ENCODE measurements at regions not wholly inside any gene's neighbourhood (a gene's known extent, or its start where the extent isn't known, plus 50 kb on each side); places are given as distances from the start of the nearest gene placed in this dataset.
A peak's percentile ranks its signal among the peaks of the same experiment; 100 is the strongest.
"Not testable (repeated sequence)": the region's sequence is repeated elsewhere in the genome, so short reads cannot be mapped to it uniquely, and the experiment has no call there.

- peaks cover 20% of the 10 kb centered on the region for H3K4me1 ChIP-seq (ENCODE audit: control insufficient read depth, insufficient read depth, low read length)
- no peaks in the 10 kb centered on the region for H3K36me3 ChIP-seq (ENCODE audit: control insufficient read depth, insufficient read depth, low read length)
- H3K27ac ChIP-seq (ENCODE audit: low read depth, low read length) = no peak overlapping the region
- no peak overlapping the region for H3K9ac ChIP-seq (ENCODE audit: low read depth, low read length)
- no peaks in the 10 kb centered on the region for H3K9me3 ChIP-seq (ENCODE audit: control insufficient read depth, insufficient read depth, low read length)
- H3K27me3 ChIP-seq (ENCODE audit: control insufficient read depth, insufficient read depth, low read length) = no peaks in the 10 kb centered on the region
- no peak overlapping the region for H3K4me3 ChIP-seq (ENCODE audit: low read depth, low read length)
These were observed 430.8 kb upstream of the TNC start for GRCh38 chr9:115548609-115549260.

DNA sequence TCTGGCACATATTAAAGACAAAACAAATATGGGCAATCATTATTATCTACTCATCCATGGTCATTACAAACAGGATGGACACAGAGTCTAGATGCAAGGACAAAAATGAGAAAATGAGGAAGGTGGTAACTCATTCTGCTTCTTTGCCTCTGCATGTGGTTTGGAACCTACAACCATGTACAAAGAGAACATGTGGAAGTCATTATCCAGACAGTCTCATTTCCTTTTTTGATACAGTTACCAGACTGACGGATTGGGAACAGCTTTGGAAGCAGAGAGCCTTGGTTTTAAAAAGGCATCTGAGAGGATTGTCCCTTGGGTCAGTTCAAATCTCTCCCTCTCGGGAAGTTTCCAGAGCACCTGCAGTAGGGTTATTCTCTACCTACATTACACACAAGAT, 433.4 kb upstream of the TNC start:
- Histone ChIP-seq H3K9ac (ENCODE audit: low read depth, low read length) (no peak overlapping the region), H3K36me3 (ENCODE audit: control insufficient read depth, insufficient read depth, low read length) (no peaks in the 10 kb centered on the region), H3K4me1 (ENCODE audit: control insufficient read depth, insufficient read depth, low read length) (peaks cover 20% of the 10 kb centered on the region), H3K27me3 (ENCODE audit: control insufficient read depth, insufficient read depth, low read length) (no peaks in the 10 kb centered on the region), H3K27ac (ENCODE audit: low read depth, low read length) (no peak overlapping the region), H3K4me3 (ENCODE audit: low read depth, low read length) (no peak overlapping the region), H3K9me3 (ENCODE audit: control insufficient read depth, insufficient read depth, low read length) (peaks cover 14% of the 10 kb centered on the region)

- Histone ChIP-seq H3K36me3 (ENCODE audit: control insufficient read depth, insufficient read depth, low read length) (no peaks in the 10 kb centered on the region), H3K9me3 (ENCODE audit: control insufficient read depth, insufficient read depth, low read length) (peaks cover 20% of the 10 kb centered on the region), H3K4me1 (ENCODE audit: control insufficient read depth, insufficient read depth, low read length) (peaks cover 20% of the 10 kb centered on the region), H3K27ac (ENCODE audit: low read depth, low read length) (peak overlapping the region; percentile 43), H3K4me3 (ENCODE audit: low read depth, low read length) (peak overlapping the region; percentile 24; the same call in 1 of the 2 replicates), H3K27me3 (ENCODE audit: control insufficient read depth, insufficient read depth, low read length) (no peaks in the 10 kb centered on the region), H3K9ac (ENCODE audit: low read depth, low read length) (no peak overlapping the region)
These were observed 435.3 kb upstream of the TNC start for GRCh38 chr9:115553060-115553773.

DNA sequence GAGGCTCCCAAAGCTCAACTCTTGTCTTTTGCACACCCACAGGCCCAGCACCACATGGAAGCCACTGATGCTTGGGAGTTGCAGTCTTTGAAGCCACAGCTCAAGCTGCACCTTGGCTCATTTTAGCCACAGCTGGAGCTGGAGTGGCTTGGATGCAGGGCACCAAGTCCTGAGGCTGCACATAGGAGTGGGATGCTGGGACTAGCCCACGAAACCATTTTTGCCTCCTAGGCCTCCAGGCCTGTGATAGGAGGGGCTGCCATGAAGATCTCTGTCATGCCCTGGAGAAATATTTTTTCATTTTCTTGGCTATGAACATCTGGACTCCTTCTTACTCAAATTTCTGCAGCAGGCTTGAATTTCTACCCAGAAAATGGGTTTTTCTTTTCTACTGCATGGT, 438.5 kb upstream of the TNC start:
- Histone ChIP-seq H3K4me1 (ENCODE audit: control insufficient read depth, insufficient read depth, low read length) (peaks cover 20% of the 10 kb centered on the region), H3K9ac (ENCODE audit: low read depth, low read length) (no peak overlapping the region), H3K27ac (ENCODE audit: low read depth, low read length) (no peak overlapping the region), H3K9me3 (ENCODE audit: control insufficient read depth, insufficient read depth, low read length) (peaks cover 20% of the 10 kb centered on the region), H3K27me3 (ENCODE audit: control insufficient read depth, insufficient read depth, low read length) (no peaks in the 10 kb centered on the region), H3K4me3 (ENCODE audit: low read depth, low read length) (no peak overlapping the region), H3K36me3 (ENCODE audit: control insufficient read depth, insufficient read depth, low read length) (no peaks in the 10 kb centered on the region)

GRCh38 chr9:115575147-115575546, 457.2 kb upstream of the TNC start:
- no peaks in the 10 kb centered on the region for H3K9me3 ChIP-seq (ENCODE audit: control insufficient read depth, insufficient read depth, low read length)
- no peaks in the 10 kb centered on the region for H3K36me3 ChIP-seq (ENCODE audit: control insufficient read depth, insufficient read depth, low read length)
- H3K4me3 ChIP-seq (ENCODE audit: low read depth, low read length) = no peak overlapping the region
- H3K27ac ChIP-seq (ENCODE audit: low read depth, low read length) = no peak overlapping the region
- H3K4me1 ChIP-seq (ENCODE audit: control insufficient read depth, insufficient read depth, low read length) = no peaks in the 10 kb centered on the region
- H3K9ac ChIP-seq (ENCODE audit: low read depth, low read length) = no peak overlapping the region
- H3K27me3 ChIP-seq (ENCODE audit: control insufficient read depth, insufficient read depth, low read length) = no peaks in the 10 kb centered on the region

- not testable (repeated sequence) for H3K9ac ChIP-seq (ENCODE audit: low read depth, low read length); H3K27me3 ChIP-seq (ENCODE audit: control insufficient read depth, insufficient read depth, low read length); H3K27ac ChIP-seq (ENCODE audit: low read depth, low read length); H3K9me3 ChIP-seq (ENCODE audit: control insufficient read depth, insufficient read depth, low read length); H3K36me3 ChIP-seq (ENCODE audit: control insufficient read depth, insufficient read depth, low read length); H3K4me1 ChIP-seq (ENCODE audit: control insufficient read depth, insufficient read depth, low read length); H3K4me3 ChIP-seq (ENCODE audit: low read depth, low read length)
These were observed 467.5 kb upstream of the TNC start for GRCh38 chr9:115585458-115585857.

DNA sequence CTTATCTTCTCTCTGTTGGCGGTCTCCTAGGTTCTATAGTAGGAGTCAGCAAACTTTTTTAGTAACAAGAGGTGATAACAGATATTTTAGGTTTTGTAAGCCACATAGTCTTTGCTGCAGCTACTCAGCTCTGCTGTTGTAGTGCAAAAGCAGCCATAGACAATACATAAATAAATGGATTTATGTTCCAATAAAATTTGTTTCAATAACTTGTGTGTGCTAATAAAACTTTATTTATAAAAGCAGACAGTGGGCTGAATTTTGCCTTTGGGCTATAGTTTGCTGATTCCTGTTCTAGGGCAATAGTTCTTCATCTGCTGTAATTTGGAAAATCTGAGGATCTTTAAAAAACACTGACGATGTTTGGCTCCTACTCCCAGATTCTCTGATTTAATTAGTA, 469.4 kb upstream of the TNC start:
- Histone ChIP-seq H3K9me3 (ENCODE audit: control insufficient read depth, insufficient read depth, low read length) (no peaks in the 10 kb centered on the region), H3K27me3 (ENCODE audit: control insufficient read depth, insufficient read depth, low read length) (no peaks in the 10 kb centered on the region), H3K4me3 (ENCODE audit: low read depth, low read length) (no peak overlapping the region), H3K9ac (ENCODE audit: low read depth, low read length) (no peak overlapping the region), H3K4me1 (ENCODE audit: control insufficient read depth, insufficient read depth, low read length) (peaks cover 4% of the 10 kb centered on the region; the same call in 1 of the 2 replicates), H3K36me3 (ENCODE audit: control insufficient read depth, insufficient read depth, low read length) (no peaks in the 10 kb centered on the region), H3K27ac (ENCODE audit: low read depth, low read length) (no peak overlapping the region)

GRCh38 chr9:115590011-115590410, 472.1 kb upstream of the TNC start:
- H3K4me1 ChIP-seq (ENCODE audit: control insufficient read depth, insufficient read depth, low read length) = peaks cover 8% of the 10 kb centered on the region
- H3K36me3 ChIP-seq (ENCODE audit: control insufficient read depth, insufficient read depth, low read length) = no peaks in the 10 kb centered on the region
- H3K27me3 ChIP-seq (ENCODE audit: control insufficient read depth, insufficient read depth, low read length) = no peaks in the 10 kb centered on the region
- no peaks in the 10 kb centered on the region for H3K9me3 ChIP-seq (ENCODE audit: control insufficient read depth, insufficient read depth, low read length)
- no peak overlapping the region for H3K9ac ChIP-seq (ENCODE audit: low read depth, low read length)
- H3K4me3 ChIP-seq (ENCODE audit: low read depth, low read length) = no peak overlapping the region
- no peak overlapping the region for H3K27ac ChIP-seq (ENCODE audit: low read depth, low read length)

DNA sequence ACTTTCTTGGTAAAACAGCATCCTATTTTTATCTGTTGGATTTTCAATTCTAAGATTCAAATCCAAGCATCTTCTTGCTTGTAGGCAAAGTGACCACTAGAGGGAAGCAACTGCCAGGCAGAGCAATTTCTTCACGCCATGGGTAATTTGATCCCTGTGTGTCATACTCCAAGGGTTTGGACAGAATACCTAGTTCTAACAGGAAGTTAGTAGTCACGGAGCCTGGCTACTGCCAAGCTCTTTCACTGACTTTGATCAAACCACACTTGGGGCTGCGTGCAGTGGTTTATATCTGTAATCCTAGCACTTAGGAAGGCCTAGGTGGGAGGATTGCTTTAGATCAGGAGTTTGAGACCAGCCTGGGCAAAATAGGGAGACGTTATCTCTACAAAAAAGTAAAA, 473.6 kb upstream of the TNC start:
- Histone ChIP-seq H3K27ac (ENCODE audit: low read depth, low read length) (peak overlapping the region; percentile 44), H3K9ac (ENCODE audit: low read depth, low read length) (no peak overlapping the region)

GRCh38 chr9:115593587-115594091, 475.7 kb upstream of the TNC start:
- Histone ChIP-seq H3K4me3 (ENCODE audit: low read depth, low read length) (no peak overlapping the region), H3K27me3 (ENCODE audit: control insufficient read depth, insufficient read depth, low read length) (no peaks in the 10 kb centered on the region), H3K9ac (ENCODE audit: low read depth, low read length) (no peak overlapping the region), H3K9me3 (ENCODE audit: control insufficient read depth, insufficient read depth, low read length) (no peaks in the 10 kb centered on the region), H3K36me3 (ENCODE audit: control insufficient read depth, insufficient read depth, low read length) (no peaks in the 10 kb centered on the region), H3K4me1 (ENCODE audit: control insufficient read depth, insufficient read depth, low read length) (peaks cover 25% of the 10 kb centered on the region), H3K27ac (ENCODE audit: low read depth, low read length) (no peak overlapping the region)

More for the DNA sequence above, 473.6 kb upstream of the TNC start:
- Histone ChIP-seq H3K36me3 (ENCODE audit: control insufficient read depth, insufficient read depth, low read length) (no peaks in the 10 kb centered on the region), H3K27me3 (ENCODE audit: control insufficient read depth, insufficient read depth, low read length) (no peaks in the 10 kb centered on the region), H3K4me1 (ENCODE audit: control insufficient read depth, insufficient read depth, low read length) (peaks cover 19% of the 10 kb centered on the region), H3K9me3 (ENCODE audit: control insufficient read depth, insufficient read depth, low read length) (no peaks in the 10 kb centered on the region), H3K4me3 (ENCODE audit: low read depth, low read length) (no peak overlapping the region)

GRCh38 chr9:115594557-115594956, 476.6 kb upstream of the TNC start:
- Histone ChIP-seq H3K27ac (ENCODE audit: low read depth, low read length) (no peak overlapping the region), H3K36me3 (ENCODE audit: control insufficient read depth, insufficient read depth, low read length) (no peaks in the 10 kb centered on the region), H3K4me1 (ENCODE audit: control insufficient read depth, insufficient read depth, low read length) (peaks cover 25% of the 10 kb centered on the region), H3K27me3 (ENCODE audit: control insufficient read depth, insufficient read depth, low read length) (no peaks in the 10 kb centered on the region), H3K9ac (ENCODE audit: low read depth, low read length) (no peak overlapping the region), H3K4me3 (ENCODE audit: low read depth, low read length) (no peak overlapping the region), H3K9me3 (ENCODE audit: control insufficient read depth, insufficient read depth, low read length) (no peaks in the 10 kb centered on the region)

Measured in HUES48 (cell line).